GM21360 (cell line): ENCODE measurements at regions not wholly inside any gene's neighbourhood (a gene's known extent, or its start where the extent isn't known, plus 50 kb on each side); places are given as distances from the start of the nearest gene placed in this dataset.

Experiments
- ATAC-seq: cut with Tn5 transposase; IDR thresholded peaks from one replicate; pipeline ENCODE4 v1.9.1; 2021; ENCODE audit warnings: mild to moderate bottlenecking, moderate library complexity; ENCODE audit not compliant: unreplicated experiment

GRCh38 chr15:99507504-99508310 is 58.1 kb upstream of the MEF2A start:
- ATAC-seq, result peak; percentile 16

DNA sequence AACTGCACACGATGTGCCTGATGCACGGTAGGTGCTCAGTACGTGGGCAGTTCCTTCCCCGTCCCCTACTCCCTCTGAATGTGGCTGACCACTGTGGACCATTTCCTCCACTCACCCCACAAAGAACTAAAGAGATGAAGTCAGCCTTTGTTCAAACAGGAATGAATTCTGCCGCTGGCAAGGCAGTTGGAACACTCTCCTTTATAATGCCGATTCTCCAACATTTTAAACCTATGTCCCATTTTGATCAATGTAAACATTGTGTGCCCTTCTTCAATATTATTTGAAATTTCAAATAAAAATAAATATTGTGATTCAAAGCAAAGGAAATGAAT is 57.5 kb upstream of the MEF2A start:
- ATAC-seq, result no peak

DNA sequence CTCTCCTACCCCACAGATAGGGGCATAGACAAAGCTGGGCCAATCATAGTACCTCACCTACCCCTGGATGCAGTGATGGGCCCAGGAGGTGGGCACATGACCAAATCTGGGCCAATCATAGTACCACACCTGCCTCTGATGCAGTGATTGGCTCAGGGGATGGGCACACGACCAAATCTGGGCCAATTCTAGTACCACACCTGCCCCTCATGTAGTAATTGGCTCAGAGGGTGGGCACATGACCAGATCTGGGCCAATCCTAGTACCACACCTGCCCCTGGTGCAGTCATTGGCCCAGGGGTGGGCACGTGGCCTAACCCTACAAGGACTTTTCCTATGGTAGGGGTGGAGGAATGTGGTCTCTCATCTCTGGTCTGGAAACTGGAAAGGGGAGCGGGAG is 56.9 kb upstream of the MEF2A start:
- no peak for ATAC-seq

GRCh38 chr15:99509686-99510461 is 55.9 kb upstream of the MEF2A start:
- ATAC-seq, result no peak

DNA sequence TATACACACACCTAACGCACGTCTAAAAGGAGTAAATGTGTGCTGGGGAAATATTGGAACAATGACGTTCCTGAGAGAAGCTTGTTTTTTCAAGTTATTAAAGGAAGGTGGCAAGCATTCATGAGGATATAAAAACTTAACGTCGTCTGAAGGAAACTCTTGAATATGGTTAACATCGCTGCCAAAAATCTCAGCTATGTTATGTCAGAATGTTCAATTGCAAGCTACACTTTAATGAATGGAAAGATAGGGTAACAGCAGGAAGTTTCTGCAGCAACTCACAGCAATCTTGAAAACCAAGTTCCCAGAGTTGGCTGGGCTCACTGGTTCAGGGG is 54.3 kb upstream of the MEF2A start:
- ATAC-seq, result no peak

DNA sequence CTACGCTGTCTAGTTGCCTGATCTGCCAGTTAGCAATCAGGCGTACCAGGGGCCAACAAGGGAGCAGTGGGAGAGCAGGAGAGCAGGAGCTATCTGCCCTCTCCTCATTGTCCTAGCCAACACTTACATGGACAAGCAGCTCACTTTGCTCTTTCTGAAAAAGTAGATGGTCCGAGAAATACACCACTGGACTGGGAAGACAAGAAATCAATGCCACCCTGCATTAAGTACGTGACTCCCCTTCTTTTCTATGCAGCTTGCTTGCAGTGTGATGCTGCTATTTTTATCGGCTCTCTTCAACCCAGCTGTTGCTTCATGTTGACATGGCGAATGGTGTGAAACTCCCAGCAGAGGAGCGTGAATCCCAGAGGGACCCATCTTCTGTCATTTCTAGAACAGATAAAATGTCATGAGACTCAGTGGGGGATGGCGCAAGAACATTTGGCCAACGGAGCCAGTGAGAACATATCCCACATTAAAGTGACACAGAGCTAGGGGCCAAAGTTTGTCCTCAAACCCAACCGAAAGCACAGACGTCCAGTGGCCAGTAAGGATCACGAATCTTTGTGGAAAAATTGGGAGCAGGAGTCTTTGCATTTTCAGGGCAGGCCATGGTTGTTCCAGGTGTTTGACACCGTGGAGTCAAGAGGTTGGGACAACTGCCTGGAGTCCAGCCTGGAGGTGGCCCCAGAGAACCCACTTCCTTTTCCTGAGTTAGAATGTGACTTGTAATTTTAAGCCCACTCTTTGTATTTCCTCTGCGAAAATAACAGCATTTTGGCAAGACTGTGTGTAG is 53.7 kb upstream of the MEF2A start:
- peak; percentile 63 for ATAC-seq

DNA sequence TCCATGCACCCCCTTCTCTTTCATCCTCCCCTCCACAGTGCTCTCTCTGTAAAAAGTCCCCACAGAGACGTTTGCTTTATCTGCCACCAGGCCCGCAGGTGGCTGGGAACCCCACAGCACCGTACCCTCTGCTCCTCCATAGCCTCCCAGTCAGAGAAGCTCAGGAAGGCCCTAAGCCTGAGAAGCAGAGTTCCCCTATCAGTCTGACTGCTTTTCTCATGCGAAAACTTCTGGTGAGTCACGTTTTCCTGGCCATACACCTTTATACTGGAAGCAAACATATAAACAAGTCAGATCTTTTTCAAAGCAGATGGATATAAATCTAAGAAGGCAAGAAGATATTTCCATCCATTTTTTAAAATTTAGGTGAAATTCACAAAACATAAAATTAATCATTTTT is 51.5 kb upstream of the MEF2A start:
- ATAC-seq, result no peak
